Body of pancreas (tissue), 4 donors: ENCODE measurements at regions not wholly inside any gene's neighbourhood (a gene's known extent, or its start where the extent isn't known, plus 50 kb on each side); places are given as distances from the start of the nearest gene placed in this dataset.

Source experiments
- CTCF ChIP-seq, 7 experiments: fragments of 450-650 bp in 4 of 7; fragments of 200-600 bp in 3 of 7; sonication (generic) in 3 of 7; IDR thresholded peaks; one replicate each; pipeline ENCODE4 v1.5.1; 2016 to 2019; ENCODE audit warnings: antibody characterized with exemption in 7 of 7
- POLR2A ChIP-seq, 3 donors: fragments of 450-650 bp; IDR thresholded peaks; one replicate each; pipeline ENCODE4 v1.6.1; 2016; ENCODE audit warnings: antibody characterized with exemption in 3 of 3, mild to moderate bottlenecking in 2 of 3

GRCh38 chrY:7878719-7879118 lies 967.2 kb upstream of the AMELY start:
- TF ChIP-seq CTCF (IDR thresholded peaks at IDR 0.05) (no peak), POLR2A (IDR thresholded peaks at IDR 0.05) (no peak)
